ENCODE measurements at regions not wholly inside any gene's neighbourhood (a gene's known extent, or its start where the extent isn't known, plus 50 kb on each side); places are given as distances from the start of the nearest gene placed in this dataset.

GRCh38 chr2:31778153-31778552 is 197.4 kb upstream of the SRD5A2 start:
- H3K27me3 Mint-ChIP-seq (ENCODE audit: insufficient read depth, low read depth): no peaks in the 10 kb centered on the region
- H3K4me3 Mint-ChIP-seq: no peak overlapping the region
- no peak overlapping the region for H3K9ac ChIP-seq
- H3K36me3 ChIP-seq: no peaks in the 10 kb centered on the region
- H3K4me1 Mint-ChIP-seq: no peaks in the 10 kb centered on the region
- H3K4me3 ChIP-seq: no peak overlapping the region
- H4K20me1 ChIP-seq (ENCODE audit: low read depth): no peaks in the 10 kb centered on the region
- no peaks in the 10 kb centered on the region for H3K4me1 ChIP-seq
- no peaks in the 10 kb centered on the region for H3K27me3 ChIP-seq
- H3K27ac ChIP-seq: no peak overlapping the region
- H3K36me3 Mint-ChIP-seq: no peaks in the 10 kb centered on the region
- no peak overlapping the region for H3K4me2 ChIP-seq
- no peaks in the 10 kb centered on the region for H3K9me3 ChIP-seq (ENCODE audit: low read depth)
- H2AFZ ChIP-seq (replicated peaks): no peak overlapping the region
- DNase-seq (ENCODE audit: low spot score): no peak
- no peaks in the 10 kb centered on the region for H3F3A ChIP-seq (ENCODE audit: low read depth)
- H3K27ac Mint-ChIP-seq: no peak overlapping the region
- peaks cover 5% of the 10 kb centered on the region for H3K9me3 Mint-ChIP-seq
- no peaks in the 10 kb centered on the region for H3K79me2 ChIP-seq (ENCODE audit: low read depth)
- TF ChIP-seq CTCF (IDR thresholded peaks at IDR 0.05) (no peak), EZH2phosphoT487 (IDR thresholded peaks at IDR 0.05) (no peak), EZH2 (IDR thresholded peaks at IDR 0.05) (no peak)

GRCh38 chr2:31770741-31771140 is 190.0 kb upstream of the SRD5A2 start:
- Mint-ChIP-seq H3K9me3 (no peaks in the 10 kb centered on the region), H3K4me1 (no peaks in the 10 kb centered on the region), H3K27ac (no peak overlapping the region), H3K36me3 (no peaks in the 10 kb centered on the region), H3K27me3 (ENCODE audit: insufficient read depth, low read depth) (no peaks in the 10 kb centered on the region), H3K4me3 (no peak overlapping the region)
- Histone ChIP-seq H3K27me3 (no peaks in the 10 kb centered on the region), H2AFZ (replicated peaks) (no peak overlapping the region), H4K20me1 (ENCODE audit: low read depth) (no peaks in the 10 kb centered on the region), H3K79me2 (ENCODE audit: low read depth) (no peaks in the 10 kb centered on the region), H3K36me3 (no peaks in the 10 kb centered on the region), H3K4me1 (no peaks in the 10 kb centered on the region), H3K4me3 (no peak overlapping the region), H3K9ac (no peak overlapping the region), H3K27ac (no peak overlapping the region), H3F3A (ENCODE audit: low read depth) (no peaks in the 10 kb centered on the region), H3K4me2 (no peak overlapping the region), H3K9me3 (ENCODE audit: low read depth) (no peaks in the 10 kb centered on the region)
- TF ChIP-seq EZH2phosphoT487 (IDR thresholded peaks at IDR 0.05) (no peak), EZH2 (IDR thresholded peaks at IDR 0.05) (no peak), CTCF (IDR thresholded peaks at IDR 0.05) (no peak)
- DNase-seq (ENCODE audit: low spot score): no peak

GRCh38 chr2:31765078-31765945 is 184.6 kb upstream of the SRD5A2 start:
- Histone ChIP-seq H2AFZ (replicated peaks) (peak overlapping the region; percentile 26), H3K9me3 (ENCODE audit: low read depth) (no peaks in the 10 kb centered on the region), H3K27ac (no peak overlapping the region), H3K36me3 (no peaks in the 10 kb centered on the region), H3K4me3 (no peak overlapping the region), H3K79me2 (ENCODE audit: low read depth) (no peaks in the 10 kb centered on the region), H3K4me1 (no peaks in the 10 kb centered on the region), H4K20me1 (ENCODE audit: low read depth) (no peaks in the 10 kb centered on the region), H3K27me3 (no peaks in the 10 kb centered on the region), H3K4me2 (no peak overlapping the region), H3F3A (ENCODE audit: low read depth) (no peaks in the 10 kb centered on the region), H3K9ac (no peak overlapping the region)
- TF ChIP-seq EZH2 (IDR thresholded peaks at IDR 0.05) (no peak), EZH2phosphoT487 (IDR thresholded peaks at IDR 0.05) (no peak), CTCF (IDR thresholded peaks at IDR 0.05) (no peak)
- Mint-ChIP-seq H3K4me1 (no peaks in the 10 kb centered on the region), H3K4me3 (no peak overlapping the region), H3K36me3 (no peaks in the 10 kb centered on the region), H3K27me3 (ENCODE audit: insufficient read depth, low read depth) (no peaks in the 10 kb centered on the region), H3K27ac (no peak overlapping the region), H3K9me3 (no peaks in the 10 kb centered on the region)
- DNase-seq (ENCODE audit: low spot score): no peak
